ENCODE measurements at regions not wholly inside any gene's neighbourhood (a gene's known extent, or its start where the extent isn't known, plus 50 kb on each side); places are given as distances from the start of the nearest gene placed in this dataset.

GRCh38 chr2:125172181-125172580 is 1147.1 kb downstream of the CNTNAP5 start:
- TF ChIP-seq, protein P1, sequence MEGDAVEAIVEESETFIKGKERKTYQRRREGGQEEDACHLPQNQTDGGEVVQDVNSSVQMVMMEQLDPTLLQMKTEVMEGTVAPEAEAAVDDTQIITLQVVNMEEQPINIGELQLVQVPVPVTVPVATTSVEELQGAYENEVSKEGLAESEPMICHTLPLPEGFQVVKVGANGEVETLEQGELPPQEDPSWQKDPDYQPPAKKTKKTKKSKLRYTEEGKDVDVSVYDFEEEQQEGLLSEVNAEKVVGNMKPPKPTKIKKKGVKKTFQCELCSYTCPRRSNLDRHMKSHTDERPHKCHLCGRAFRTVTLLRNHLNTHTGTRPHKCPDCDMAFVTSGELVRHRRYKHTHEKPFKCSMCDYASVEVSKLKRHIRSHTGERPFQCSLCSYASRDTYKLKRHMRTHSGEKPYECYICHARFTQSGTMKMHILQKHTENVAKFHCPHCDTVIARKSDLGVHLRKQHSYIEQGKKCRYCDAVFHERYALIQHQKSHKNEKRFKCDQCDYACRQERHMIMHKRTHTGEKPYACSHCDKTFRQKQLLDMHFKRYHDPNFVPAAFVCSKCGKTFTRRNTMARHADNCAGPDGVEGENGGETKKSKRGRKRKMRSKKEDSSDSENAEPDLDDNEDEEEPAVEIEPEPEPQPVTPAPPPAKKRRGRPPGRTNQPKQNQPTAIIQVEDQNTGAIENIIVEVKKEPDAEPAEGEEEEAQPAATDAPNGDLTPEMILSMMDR (IDR thresholded peaks at IDR 0.05; ENCODE audit: unreplicated experiment), result no peak
- Mint-ChIP-seq H3K27ac (ENCODE audit: unreplicated experiment) (no peak overlapping the region), H3K4me3 (ENCODE audit: unreplicated experiment) (no peak overlapping the region), H3K27me3 (ENCODE audit: unreplicated experiment) (peaks cover 2% of the 10 kb centered on the region), H3K4me1 (ENCODE audit: unreplicated experiment) (no peaks in the 10 kb centered on the region), H3K36me3 (ENCODE audit: low read depth, unreplicated experiment) (no peaks in the 10 kb centered on the region), H3K9me3 (ENCODE audit: unreplicated experiment) (no peaks in the 10 kb centered on the region)
- DNase-seq (ENCODE audit: low spot score), result no peak

- Mint-ChIP-seq H3K27me3 (ENCODE audit: unreplicated experiment) (peaks cover 2% of the 10 kb centered on the region), H3K4me3 (ENCODE audit: unreplicated experiment) (no peak overlapping the region), H3K36me3 (ENCODE audit: low read depth, unreplicated experiment) (no peaks in the 10 kb centered on the region), H3K27ac (ENCODE audit: unreplicated experiment) (no peak overlapping the region), H3K9me3 (ENCODE audit: unreplicated experiment) (no peaks in the 10 kb centered on the region), H3K4me1 (ENCODE audit: unreplicated experiment) (no peaks in the 10 kb centered on the region)
- no peak for DNase-seq (ENCODE audit: low spot score)
- TF ChIP-seq, protein P1 (IDR thresholded peaks at IDR 0.05; ENCODE audit: unreplicated experiment), result no peak
Measured at GRCh38 chr2:125175415-125175814, 1150.3 kb downstream of the CNTNAP5 start.

- no peaks in the 10 kb centered on the region for H3K4me1 Mint-ChIP-seq (ENCODE audit: unreplicated experiment)
- no peak for DNase-seq (ENCODE audit: low spot score)
Measured at GRCh38 chr2:125185691-125186270, 1160.7 kb downstream of the CNTNAP5 start.

DNA sequence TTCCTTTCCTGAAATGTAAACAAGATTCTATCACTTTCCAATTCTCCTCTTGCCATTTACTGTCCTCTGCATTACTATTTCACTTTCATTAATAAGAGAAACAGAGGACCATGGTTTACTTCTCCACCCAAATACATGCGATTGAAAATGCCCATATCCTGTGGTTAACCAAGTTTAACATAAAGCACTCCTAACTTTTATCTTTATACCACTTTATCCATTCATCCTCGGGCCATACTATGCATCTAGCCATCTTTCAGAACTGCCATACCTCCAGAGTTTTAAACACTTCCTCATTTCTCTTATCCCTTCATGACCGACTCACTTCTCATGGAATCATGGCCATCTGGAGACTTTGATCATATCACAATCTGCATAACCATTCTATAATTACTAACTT is 1182.3 kb downstream of the CNTNAP5 start:
- H3K4me1 Mint-ChIP-seq (ENCODE audit: unreplicated experiment), result no peaks in the 10 kb centered on the region
- H3K36me3 Mint-ChIP-seq (ENCODE audit: low read depth, unreplicated experiment), result no peaks in the 10 kb centered on the region
- DNase-seq (ENCODE audit: low spot score), result no peak
- H3K9me3 Mint-ChIP-seq (ENCODE audit: unreplicated experiment), result no peaks in the 10 kb centered on the region
- no peak overlapping the region for H3K27ac Mint-ChIP-seq (ENCODE audit: unreplicated experiment)
- no peak overlapping the region for H3K4me3 Mint-ChIP-seq (ENCODE audit: unreplicated experiment)
- H3K27me3 Mint-ChIP-seq (ENCODE audit: unreplicated experiment), result no peaks in the 10 kb centered on the region
- TF ChIP-seq, protein P1 (IDR thresholded peaks at IDR 0.05; ENCODE audit: unreplicated experiment), result no peak

More at GRCh38 chr2:125185691-125186270, 1160.7 kb downstream of the CNTNAP5 start:
- Mint-ChIP-seq H3K36me3 (ENCODE audit: low read depth, unreplicated experiment) (no peaks in the 10 kb centered on the region), H3K27me3 (ENCODE audit: unreplicated experiment) (no peaks in the 10 kb centered on the region), H3K9me3 (ENCODE audit: unreplicated experiment) (no peaks in the 10 kb centered on the region), H3K4me3 (ENCODE audit: unreplicated experiment) (no peak overlapping the region), H3K27ac (ENCODE audit: unreplicated experiment) (no peak overlapping the region)
- TF ChIP-seq, protein P1 (IDR thresholded peaks at IDR 0.05; ENCODE audit: unreplicated experiment), result no peak

GRCh38 chr2:125216321-125216720 is 1191.2 kb downstream of the CNTNAP5 start:
- H3K27me3 Mint-ChIP-seq (ENCODE audit: unreplicated experiment), result peaks cover 1% of the 10 kb centered on the region
- H3K4me3 Mint-ChIP-seq (ENCODE audit: unreplicated experiment), result no peak overlapping the region
- no peaks in the 10 kb centered on the region for H3K4me1 Mint-ChIP-seq (ENCODE audit: unreplicated experiment)
- H3K36me3 Mint-ChIP-seq (ENCODE audit: low read depth, unreplicated experiment), result no peaks in the 10 kb centered on the region
- TF ChIP-seq, protein P1 (IDR thresholded peaks at IDR 0.05; ENCODE audit: unreplicated experiment), result no peak
- no peak for DNase-seq (ENCODE audit: low spot score)
- H3K9me3 Mint-ChIP-seq (ENCODE audit: unreplicated experiment), result no peaks in the 10 kb centered on the region
- no peak overlapping the region for H3K27ac Mint-ChIP-seq (ENCODE audit: unreplicated experiment)

Data from endothelial cell (in vitro differentiated cells).